Esophagus muscularis mucosa (tissue), 4 donors: ENCODE measurements at regions not wholly inside any gene's neighbourhood (a gene's known extent, or its start where the extent isn't known, plus 50 kb on each side); places are given as distances from the start of the nearest gene placed in this dataset.

Experiments
- DNase-seq: peaks from one replicate; pipeline ENCODE4 v3.0.0-alpha.2; 2017; ENCODE audit errors: extremely low spot score
- H3K27ac ChIP-seq, 4 donors: fragments of 200-600 bp; sonication (generic); replicated peaks in 1 of 4; 1 replicate in 3 of 4; 2 replicates in 1 of 4; pipeline ENCODE4 v1.5.1; 2016 to 2019; ENCODE audit warnings: mild to moderate bottlenecking in 1 of 4
- H3K27me3 ChIP-seq, 4 donors: fragments of 200-600 bp; sonication (generic); one replicate each; pipeline versions ENCODE4 v1.5.1 to v1.6.0; 2016 to 2019
- H3K36me3 ChIP-seq, 4 donors: fragments of 200-600 bp; sonication (generic); one replicate each; pipeline ENCODE4 v1.5.1; 2016 to 2019
- H3K4me1 ChIP-seq, 4 donors: fragments of 200-600 bp; sonication (generic); one replicate each; pipeline ENCODE4 v1.5.1; 2016 to 2019
- H3K4me3 ChIP-seq, 4 donors: fragments of 200-600 bp; sonication (generic); 1 replicate in 2 of 4; 2 replicates in 2 of 4; pipeline ENCODE4 v1.5.1; 2016 to 2019; ENCODE audit warnings: mild to moderate bottlenecking in 4 of 4, moderate library complexity in 1 of 4
- H3K9me3 ChIP-seq, 4 donors: fragments of 200-600 bp; sonication (generic); 1 replicate in 3 of 4; 2 replicates in 1 of 4; pipeline ENCODE4 v1.5.1; 2016 to 2019
- EP300 ChIP-seq: sonication (generic); formaldehyde crosslinking; IDR thresholded peaks from one replicate; pipeline ENCODE4 v1.6.1; 2017; ENCODE audit warnings: antibody characterized with exemption
- POLR2A ChIP-seq: fragments of 450-650 bp; IDR thresholded peaks from one replicate; pipeline ENCODE4 v1.6.1; 2017; ENCODE audit warnings: antibody characterized with exemption, moderate library complexity, mild to moderate bottlenecking, low read depth
- POLR2AphosphoS5 ChIP-seq, 2 donors: sonication (generic); formaldehyde crosslinking; IDR thresholded peaks; one replicate each; pipeline ENCODE4 v1.6.1; 2017; ENCODE audit warnings: antibody characterized with exemption in 2 of 2
- WGBS: methylation state at CpG from one replicate; pipeline ENCODE4 v1.1.5; 2018; 5-methylcytosine and 5-hydroxymethylcytosine counted together
- intact Hi-C: fragments of 100-400 bp; cut with DNase I; formaldehyde crosslinking; loops from one replicate; pipeline ENCODE4 v1.15.1; 2023
- TF ChIP-seq, protein P1 (sequence below), 3 experiments: fragments of 200-600 bp in 2 of 3; fragments of 450-650 bp in 1 of 3; sonication (generic) in 2 of 3; IDR thresholded peaks; one replicate each; pipeline ENCODE4 v1.5.1; 2017 to 2019; ENCODE audit warnings: antibody characterized with exemption in 3 of 3, mild to moderate bottlenecking in 2 of 3, moderate library complexity in 1 of 3

GRCh38 chr18:33837191-33837590 lies 259.2 kb downstream of the ASXL3 start:
- intact Hi-C loops, result no loop called here
- no peak for DNase-seq

GRCh38 chr18:33836564-33836963 lies 258.5 kb downstream of the ASXL3 start:
- Histone ChIP-seq H3K4me1 (peaks cover 0 to 7% (median 2%) of the 10 kb centered on the region in 4 donors), H3K27me3 (no peaks in the 10 kb centered on the region), H3K4me3 (no peak overlapping the region), H3K9me3 (peaks cover 0 to 15% (median 1%) of the 10 kb centered on the region in 4 donors), H3K27ac (no peak overlapping the region), H3K36me3 (no peaks in the 10 kb centered on the region)
- no peak for DNase-seq
- TF ChIP-seq, protein P1, sequence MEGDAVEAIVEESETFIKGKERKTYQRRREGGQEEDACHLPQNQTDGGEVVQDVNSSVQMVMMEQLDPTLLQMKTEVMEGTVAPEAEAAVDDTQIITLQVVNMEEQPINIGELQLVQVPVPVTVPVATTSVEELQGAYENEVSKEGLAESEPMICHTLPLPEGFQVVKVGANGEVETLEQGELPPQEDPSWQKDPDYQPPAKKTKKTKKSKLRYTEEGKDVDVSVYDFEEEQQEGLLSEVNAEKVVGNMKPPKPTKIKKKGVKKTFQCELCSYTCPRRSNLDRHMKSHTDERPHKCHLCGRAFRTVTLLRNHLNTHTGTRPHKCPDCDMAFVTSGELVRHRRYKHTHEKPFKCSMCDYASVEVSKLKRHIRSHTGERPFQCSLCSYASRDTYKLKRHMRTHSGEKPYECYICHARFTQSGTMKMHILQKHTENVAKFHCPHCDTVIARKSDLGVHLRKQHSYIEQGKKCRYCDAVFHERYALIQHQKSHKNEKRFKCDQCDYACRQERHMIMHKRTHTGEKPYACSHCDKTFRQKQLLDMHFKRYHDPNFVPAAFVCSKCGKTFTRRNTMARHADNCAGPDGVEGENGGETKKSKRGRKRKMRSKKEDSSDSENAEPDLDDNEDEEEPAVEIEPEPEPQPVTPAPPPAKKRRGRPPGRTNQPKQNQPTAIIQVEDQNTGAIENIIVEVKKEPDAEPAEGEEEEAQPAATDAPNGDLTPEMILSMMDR (IDR thresholded peaks at IDR 0.05), result no peak
- no peak for TF ChIP-seq POLR2AphosphoS5 (IDR thresholded peaks at IDR 0.05)
- no peak for TF ChIP-seq POLR2A
- TF ChIP-seq EP300, result no peak
- WGBS, result 72% methylated on average over 4 of the region's 4 CpGs
- intact Hi-C loops, result no loop called here

More at GRCh38 chr18:33837191-33837590, 259.2 kb downstream of the ASXL3 start:
- peaks cover 0 to 7% (median 2%) of the 10 kb centered on the region in 4 donors for H3K4me1 ChIP-seq
- no peak for TF ChIP-seq EP300
- TF ChIP-seq, protein P1 (IDR thresholded peaks at IDR 0.05), result no peak
- TF ChIP-seq POLR2A, result no peak
- TF ChIP-seq POLR2AphosphoS5 (IDR thresholded peaks at IDR 0.05), result no peak
- no peaks in the 10 kb centered on the region for H3K27me3 ChIP-seq
- H3K27ac ChIP-seq, result no peak overlapping the region
- H3K36me3 ChIP-seq, result no peaks in the 10 kb centered on the region
- peaks cover 0 to 9% (median 0%) of the 10 kb centered on the region in 4 donors for H3K9me3 ChIP-seq
- no peak overlapping the region for H3K4me3 ChIP-seq

GRCh38 chr18:33835419-33835818 lies 257.4 kb downstream of the ASXL3 start:
- Histone ChIP-seq H3K27ac (no peak overlapping the region), H3K36me3 (no peaks in the 10 kb centered on the region), H3K4me3 (no peak overlapping the region), H3K9me3 (peaks cover 0 to 16% (median 7%) of the 10 kb centered on the region in 4 donors), H3K27me3 (no peaks in the 10 kb centered on the region), H3K4me1 (peaks cover 0 to 7% (median 2%) of the 10 kb centered on the region in 4 donors)
- no peak for DNase-seq
- WGBS, result 95% methylated on average over 7 of the region's 7 CpGs
- TF ChIP-seq, protein P1 (IDR thresholded peaks at IDR 0.05), result no peak
- no peak for TF ChIP-seq POLR2A
- no peak for TF ChIP-seq POLR2AphosphoS5 (IDR thresholded peaks at IDR 0.05)
- no peak for TF ChIP-seq EP300
- intact Hi-C loops, result no loop called here

GRCh38 chr18:33833842-33834241 lies 255.8 kb downstream of the ASXL3 start:
- no peak for DNase-seq
- H3K27ac ChIP-seq, result no peak overlapping the region
- no peaks in the 10 kb centered on the region for H3K27me3 ChIP-seq
- H3K4me3 ChIP-seq, result no peak overlapping the region
- 90% methylated on average over 1 of the region's 1 CpG for WGBS
- H3K4me1 ChIP-seq, result no peaks in the 10 kb centered on the region
- H3K9me3 ChIP-seq, result peaks cover 0 to 16% (median 7%) of the 10 kb centered on the region in 4 donors
- TF ChIP-seq POLR2A (no peak), EP300 (no peak), POLR2AphosphoS5 (IDR thresholded peaks at IDR 0.05) (no peak)
- TF ChIP-seq, protein P1 (IDR thresholded peaks at IDR 0.05), result no peak
- intact Hi-C loops, result no loop called here
- no peaks in the 10 kb centered on the region for H3K36me3 ChIP-seq

GRCh38 chr18:33831424-33831823 lies 253.4 kb downstream of the ASXL3 start:
- 0% methylated on average over 1 of the region's 1 CpG for WGBS
- H3K9me3 ChIP-seq, result peaks cover 0 to 16% (median 7%) of the 10 kb centered on the region in 4 donors
- intact Hi-C loops, result no loop called here
- H3K4me1 ChIP-seq, result no peaks in the 10 kb centered on the region
- no peaks in the 10 kb centered on the region for H3K27me3 ChIP-seq
- TF ChIP-seq POLR2AphosphoS5 (IDR thresholded peaks at IDR 0.05) (no peak), EP300 (no peak), POLR2A (no peak)
- TF ChIP-seq, protein P1 (IDR thresholded peaks at IDR 0.05), result no peak
- no peak for DNase-seq
- no peak overlapping the region for H3K27ac ChIP-seq
- H3K36me3 ChIP-seq, result no peaks in the 10 kb centered on the region
- no peak overlapping the region for H3K4me3 ChIP-seq
